ENCODE measurements at regions not wholly inside any gene's neighbourhood (a gene's known extent, or its start where the extent isn't known, plus 50 kb on each side); places are given as distances from the start of the nearest gene placed in this dataset.

DNA sequence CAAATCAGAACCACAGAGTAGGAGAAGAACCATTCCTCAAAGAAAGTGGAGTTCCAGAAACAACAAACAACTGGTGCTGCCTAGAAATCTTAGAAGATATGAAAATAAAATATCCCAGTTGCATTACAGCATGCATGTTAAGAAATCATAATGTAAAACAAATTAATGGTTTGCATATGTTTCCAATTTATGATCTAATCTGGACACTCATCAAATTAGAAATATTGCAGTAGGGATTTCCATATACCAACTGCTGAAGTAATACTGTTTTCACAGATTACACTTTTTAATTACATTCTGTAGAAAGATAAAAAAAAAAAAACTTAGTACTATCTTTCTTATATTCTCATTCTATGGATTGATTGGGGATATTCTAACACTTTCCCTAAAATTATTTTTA, 1034.6 kb upstream of the C9orf72 start:
- TF ChIP-seq, protein P1, sequence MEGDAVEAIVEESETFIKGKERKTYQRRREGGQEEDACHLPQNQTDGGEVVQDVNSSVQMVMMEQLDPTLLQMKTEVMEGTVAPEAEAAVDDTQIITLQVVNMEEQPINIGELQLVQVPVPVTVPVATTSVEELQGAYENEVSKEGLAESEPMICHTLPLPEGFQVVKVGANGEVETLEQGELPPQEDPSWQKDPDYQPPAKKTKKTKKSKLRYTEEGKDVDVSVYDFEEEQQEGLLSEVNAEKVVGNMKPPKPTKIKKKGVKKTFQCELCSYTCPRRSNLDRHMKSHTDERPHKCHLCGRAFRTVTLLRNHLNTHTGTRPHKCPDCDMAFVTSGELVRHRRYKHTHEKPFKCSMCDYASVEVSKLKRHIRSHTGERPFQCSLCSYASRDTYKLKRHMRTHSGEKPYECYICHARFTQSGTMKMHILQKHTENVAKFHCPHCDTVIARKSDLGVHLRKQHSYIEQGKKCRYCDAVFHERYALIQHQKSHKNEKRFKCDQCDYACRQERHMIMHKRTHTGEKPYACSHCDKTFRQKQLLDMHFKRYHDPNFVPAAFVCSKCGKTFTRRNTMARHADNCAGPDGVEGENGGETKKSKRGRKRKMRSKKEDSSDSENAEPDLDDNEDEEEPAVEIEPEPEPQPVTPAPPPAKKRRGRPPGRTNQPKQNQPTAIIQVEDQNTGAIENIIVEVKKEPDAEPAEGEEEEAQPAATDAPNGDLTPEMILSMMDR (IDR thresholded peaks at IDR 0.05), result no peak
- TF ChIP-seq POLR2A (IDR thresholded peaks at IDR 0.05), result no peak

Data from right lobe of liver (tissue), 4 donors.